ENCODE measurements at regions not wholly inside any gene's neighbourhood (a gene's known extent, or its start where the extent isn't known, plus 50 kb on each side); places are given as distances from the start of the nearest gene placed in this dataset.

DNA sequence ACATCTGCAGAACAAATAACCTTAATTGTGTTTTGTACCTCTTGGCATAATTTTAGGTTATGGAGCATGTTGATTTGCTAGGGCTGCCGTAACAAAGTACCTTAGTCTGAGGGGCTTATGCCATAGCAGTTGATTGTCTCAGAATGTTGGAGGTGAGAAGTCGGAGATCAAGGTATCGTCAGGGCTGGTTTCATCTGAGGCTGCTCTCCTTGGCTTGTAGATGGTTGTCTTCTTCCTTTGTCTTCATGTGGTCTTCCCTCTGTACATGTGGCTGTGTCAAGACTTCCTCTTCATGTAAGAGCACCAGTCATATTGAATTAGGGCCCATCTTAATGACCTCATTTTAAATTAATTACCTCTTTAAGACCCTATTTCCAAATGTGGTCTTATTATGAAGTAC is 64.4 kb upstream of the PTHLH start:
- no TSS peak for BruUV-seq (replicated peaks)
- Histone ChIP-seq H2AFZ (ENCODE audit: low read depth, low read length, poor library complexity, severe bottlenecking) (no peak overlapping the region), H3K4me2 (ENCODE audit: low read length) (no peak overlapping the region), H3K79me2 (ENCODE audit: insufficient read depth, low read length) (no peaks in the 10 kb centered on the region), H3K27ac (ENCODE audit: low read depth, low read length) (no peak overlapping the region), H4K20me1 (ENCODE audit: insufficient read depth) (no peaks in the 10 kb centered on the region), H3K4me3 (replicated peaks in 1 of 2; ENCODE audit: low read depth in 1 of 2, low read length in 2 of 2) (no peak overlapping the region), H3K36me3 (ENCODE audit: control insufficient read depth in 1 of 2, insufficient read depth in 2 of 2, low read length in 2 of 2) (no peaks in the 10 kb centered on the region), H3K27me3 (ENCODE audit: insufficient read depth, low read length) (no peaks in the 10 kb centered on the region), H3K9me3 (ENCODE audit: control insufficient read depth in 1 of 2, insufficient read depth in 1 of 2, low read depth in 1 of 2, low read length in 2 of 2) (no peaks in the 10 kb centered on the region), H3K9ac (ENCODE audit: low read length) (no peak overlapping the region), H3K4me1 (ENCODE audit: control insufficient read depth in 1 of 2, insufficient read depth in 2 of 2, low read length in 2 of 2) (peaks cover 0 to 11% of the 10 kb centered on the region in 2 experiments; a peak in 2 of 4 replicates), H3K9me2 (ENCODE audit: insufficient read depth) (no peaks in the 10 kb centered on the region)
- DNase-seq (ENCODE audit: low read depth, low spot score) (no peak), ATAC-seq (no peak)
- POLR2A ChIA-PET, result no interaction called here
- intact Hi-C loops (cut with micrococcal nuclease), result no loop called here
- RAD21 ChIA-PET (ENCODE audit: low non-redundant PET in 1 of 2, low total read pairs in 2 of 2, uncharacterized antibody in 2 of 2, unreplicated experiment in 2 of 2), result no interaction called here
- TF ChIP-seq, protein P1, sequence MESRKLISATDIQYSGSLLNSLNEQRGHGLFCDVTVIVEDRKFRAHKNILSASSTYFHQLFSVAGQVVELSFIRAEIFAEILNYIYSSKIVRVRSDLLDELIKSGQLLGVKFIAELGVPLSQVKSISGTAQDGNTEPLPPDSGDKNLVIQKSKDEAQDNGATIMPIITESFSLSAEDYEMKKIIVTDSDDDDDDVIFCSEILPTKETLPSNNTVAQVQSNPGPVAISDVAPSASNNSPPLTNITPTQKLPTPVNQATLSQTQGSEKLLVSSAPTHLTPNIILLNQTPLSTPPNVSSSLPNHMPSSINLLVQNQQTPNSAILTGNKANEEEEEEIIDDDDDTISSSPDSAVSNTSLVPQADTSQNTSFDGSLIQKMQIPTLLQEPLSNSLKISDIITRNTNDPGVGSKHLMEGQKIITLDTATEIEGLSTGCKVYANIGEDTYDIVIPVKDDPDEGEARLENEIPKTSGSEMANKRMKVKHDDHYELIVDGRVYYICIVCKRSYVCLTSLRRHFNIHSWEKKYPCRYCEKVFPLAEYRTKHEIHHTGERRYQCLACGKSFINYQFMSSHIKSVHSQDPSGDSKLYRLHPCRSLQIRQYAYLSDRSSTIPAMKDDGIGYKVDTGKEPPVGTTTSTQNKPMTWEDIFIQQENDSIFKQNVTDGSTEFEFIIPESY (IDR thresholded peaks at IDR 0.05; ENCODE audit: extremely low read depth, insufficient replicate concordance, low read length), result no peak
- TF ChIP-seq FOSL1 (IDR thresholded peaks at IDR 0.05; ENCODE audit: low read depth), result no peak
- TF ChIP-seq ZNF274 (IDR thresholded peaks at IDR 0.05; ENCODE audit: low read depth, low read length), result no peak
- TF ChIP-seq, protein P2, sequence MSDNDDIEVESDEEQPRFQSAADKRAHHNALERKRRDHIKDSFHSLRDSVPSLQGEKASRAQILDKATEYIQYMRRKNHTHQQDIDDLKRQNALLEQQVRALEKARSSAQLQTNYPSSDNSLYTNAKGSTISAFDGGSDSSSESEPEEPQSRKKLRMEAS (IDR thresholded peaks at IDR 0.05), result no peak
- TF ChIP-seq EZH2phosphoT487 (IDR thresholded peaks at IDR 0.05; ENCODE audit: borderline replicate concordance), result no peak
- no peak for TF ChIP-seq SIN3A (IDR thresholded peaks at IDR 0.05; ENCODE audit: low read depth)
- TF ChIP-seq EZH2 (IDR thresholded peaks at IDR 0.05), result no peak
- TF ChIP-seq JUND (IDR thresholded peaks at IDR 0.05), result no peak
- TF ChIP-seq EGR1 (IDR thresholded peaks at IDR 0.05; ENCODE audit: low read depth), result no peak
- no peak for TF ChIP-seq SP1 (IDR thresholded peaks at IDR 0.05; ENCODE audit: low read depth)
- no peak for TF ChIP-seq POLR2AphosphoS5 (IDR thresholded peaks at IDR 0.05; ENCODE audit: low read depth, low read length)
- TF ChIP-seq, protein P3, sequence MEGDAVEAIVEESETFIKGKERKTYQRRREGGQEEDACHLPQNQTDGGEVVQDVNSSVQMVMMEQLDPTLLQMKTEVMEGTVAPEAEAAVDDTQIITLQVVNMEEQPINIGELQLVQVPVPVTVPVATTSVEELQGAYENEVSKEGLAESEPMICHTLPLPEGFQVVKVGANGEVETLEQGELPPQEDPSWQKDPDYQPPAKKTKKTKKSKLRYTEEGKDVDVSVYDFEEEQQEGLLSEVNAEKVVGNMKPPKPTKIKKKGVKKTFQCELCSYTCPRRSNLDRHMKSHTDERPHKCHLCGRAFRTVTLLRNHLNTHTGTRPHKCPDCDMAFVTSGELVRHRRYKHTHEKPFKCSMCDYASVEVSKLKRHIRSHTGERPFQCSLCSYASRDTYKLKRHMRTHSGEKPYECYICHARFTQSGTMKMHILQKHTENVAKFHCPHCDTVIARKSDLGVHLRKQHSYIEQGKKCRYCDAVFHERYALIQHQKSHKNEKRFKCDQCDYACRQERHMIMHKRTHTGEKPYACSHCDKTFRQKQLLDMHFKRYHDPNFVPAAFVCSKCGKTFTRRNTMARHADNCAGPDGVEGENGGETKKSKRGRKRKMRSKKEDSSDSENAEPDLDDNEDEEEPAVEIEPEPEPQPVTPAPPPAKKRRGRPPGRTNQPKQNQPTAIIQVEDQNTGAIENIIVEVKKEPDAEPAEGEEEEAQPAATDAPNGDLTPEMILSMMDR (IDR thresholded peaks at IDR 0.05 in 2 of 3, conservative IDR thresholded peaks at IDR 0.05 in 1 of 3; ENCODE audit: borderline replicate concordance in 1 of 3, insufficient read depth in 1 of 3, low read depth in 2 of 3, low read length in 2 of 3), result no peak
- TF ChIP-seq SRF (IDR thresholded peaks at IDR 0.05; ENCODE audit: low read depth), result no peak
- no peak for TF ChIP-seq CBX3 (IDR thresholded peaks at IDR 0.05; ENCODE audit: low read depth)
- TF ChIP-seq YY1 (IDR thresholded peaks at IDR 0.05; ENCODE audit: extremely low read depth, insufficient replicate concordance, low read depth, low read length), result no peak
- CTCF ChIA-PET, result no interaction called here

All from HCT116 (cell line).